Fibroblast of pulmonary artery (primary cell): ENCODE measurements at regions not wholly inside any gene's neighbourhood (a gene's known extent, or its start where the extent isn't known, plus 50 kb on each side); places are given as distances from the start of the nearest gene placed in this dataset.

ENCODE experiments used
- DNase-seq: peaks from one replicate; pipeline ENCODE4 v3.0.0-alpha.2; 2010; ENCODE audit warnings: low read depth
- H3K4me3 ChIP-seq: replicated peaks from 2 replicates; pipeline ENCODE4 v1.5.1; 2011; ENCODE audit warnings: low read depth, mild to moderate bottlenecking, control low read depth, low read length, moderate library complexity
- CTCF ChIP-seq: IDR thresholded peaks from 2 replicates; pipeline ENCODE4 v1.5.1; 2011; ENCODE audit warnings: mild to moderate bottlenecking, control low read depth, low read length, inconsistent platforms; ENCODE audit errors: missing control alignments

- no peak for DNase-seq
- no peak overlapping the region for H3K4me3 ChIP-seq
- TF ChIP-seq CTCF: no peak
Observed at GRCh38 chr10:31749301-31749700, 179.3 kb downstream of the ARHGAP12 start.

GRCh38 chr10:31745612-31746376 is 182.8 kb downstream of the ARHGAP12 start:
- TF ChIP-seq CTCF: no peak
- H3K4me3 ChIP-seq: no peak overlapping the region
- DNase-seq: peak; percentile 80

GRCh38 chr10:31744025-31744424 is 184.6 kb downstream of the ARHGAP12 start:
- H3K4me3 ChIP-seq: no peak overlapping the region
- no peak for TF ChIP-seq CTCF
- no peak for DNase-seq

GRCh38 chr10:31742255-31742654 is 186.4 kb downstream of the ARHGAP12 start:
- no peak for TF ChIP-seq CTCF
- no peak for DNase-seq
- no peak overlapping the region for H3K4me3 ChIP-seq

- DNase-seq: no peak
- no peak for TF ChIP-seq CTCF
- no peak overlapping the region for H3K4me3 ChIP-seq
Observed at GRCh38 chr10:31741473-31741872, 187.2 kb downstream of the ARHGAP12 start.

- no peak for TF ChIP-seq CTCF
- peak; percentile 54 for DNase-seq
Observed at GRCh38 chr10:31739711-31740110, 188.9 kb downstream of the ARHGAP12 start.

GRCh38 chr10:31739146-31739545 is 189.5 kb downstream of the ARHGAP12 start:
- no peak overlapping the region for H3K4me3 ChIP-seq
- DNase-seq: no peak
- TF ChIP-seq CTCF: no peak

More at GRCh38 chr10:31739711-31740110, 188.9 kb downstream of the ARHGAP12 start:
- H3K4me3 ChIP-seq: no peak overlapping the region
